ENCODE measurements at regions not wholly inside any gene's neighbourhood (a gene's known extent, or its start where the extent isn't known, plus 50 kb on each side); places are given as distances from the start of the nearest gene placed in this dataset.

DNA sequence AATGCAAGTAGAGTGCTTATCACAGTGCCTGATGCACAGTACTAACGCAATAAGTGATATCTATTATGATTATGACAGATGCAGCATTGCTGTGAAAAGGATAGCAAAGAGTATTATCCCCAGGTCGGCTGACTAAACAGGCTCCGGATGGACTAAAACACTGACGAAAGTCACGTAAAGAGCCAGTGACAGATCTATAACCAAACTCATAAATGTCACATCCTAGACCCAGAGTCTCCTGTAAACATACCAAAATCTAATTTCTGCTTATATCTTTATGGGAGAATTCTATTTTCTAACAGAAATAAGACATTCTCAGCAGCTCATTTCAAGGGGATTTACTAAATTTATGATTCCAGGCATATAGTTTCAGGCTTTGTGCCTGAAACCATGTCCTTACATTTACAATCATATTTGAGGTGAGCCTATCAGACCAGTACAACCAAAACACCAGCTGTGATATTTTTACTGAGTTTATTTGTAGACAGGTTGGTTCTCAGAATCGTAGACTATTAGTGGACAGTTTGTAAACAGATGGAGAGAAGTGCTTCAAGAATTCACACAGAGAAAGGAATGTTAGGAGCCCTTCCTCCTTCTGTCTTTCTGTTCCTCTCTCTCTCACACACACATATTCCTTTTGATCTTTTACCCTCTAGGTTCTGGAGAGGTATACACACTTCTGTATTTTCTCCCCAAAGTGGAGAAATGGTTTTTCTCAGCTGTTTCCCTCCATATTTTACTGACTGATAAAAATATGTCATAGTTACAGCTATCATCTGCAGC lies 52.4 kb upstream of the WDR26 start:
- DNase-seq (ENCODE audit: low read depth, low spot score): no peak

DNA sequence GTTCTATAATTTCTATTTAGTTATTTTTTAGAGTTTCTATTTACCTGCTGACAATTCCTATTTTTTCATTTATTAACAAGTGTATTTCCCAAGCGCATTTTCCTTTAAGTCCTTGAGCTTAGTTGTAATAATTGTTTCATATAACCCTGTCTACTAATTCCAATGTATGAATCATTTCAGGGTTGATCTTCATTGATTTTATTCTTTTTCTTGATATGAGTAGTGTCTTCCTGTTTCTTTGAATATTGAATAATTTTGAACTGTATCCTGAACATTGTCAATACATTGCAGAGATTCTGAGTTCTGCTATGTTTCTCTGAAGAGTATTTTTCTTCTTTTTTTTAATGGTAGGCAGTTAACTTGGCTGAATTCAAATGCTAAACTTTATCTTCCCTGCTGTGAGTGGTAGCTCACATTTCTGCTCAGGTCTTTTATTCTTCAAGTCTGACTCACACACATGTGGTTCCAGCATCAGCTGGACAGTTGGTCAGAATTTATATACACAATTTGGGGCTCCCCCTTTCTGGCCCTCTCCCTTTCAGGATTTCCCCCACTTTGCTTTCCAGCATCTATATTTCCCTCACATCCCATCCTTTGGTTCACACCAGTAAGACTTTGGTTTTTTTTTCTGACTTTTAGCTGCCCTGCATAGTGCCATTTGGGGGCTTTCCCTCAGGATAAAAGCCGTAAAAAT lies 54.4 kb upstream of the WDR26 start:
- no peak for DNase-seq (ENCODE audit: low read depth, low spot score)

DNA sequence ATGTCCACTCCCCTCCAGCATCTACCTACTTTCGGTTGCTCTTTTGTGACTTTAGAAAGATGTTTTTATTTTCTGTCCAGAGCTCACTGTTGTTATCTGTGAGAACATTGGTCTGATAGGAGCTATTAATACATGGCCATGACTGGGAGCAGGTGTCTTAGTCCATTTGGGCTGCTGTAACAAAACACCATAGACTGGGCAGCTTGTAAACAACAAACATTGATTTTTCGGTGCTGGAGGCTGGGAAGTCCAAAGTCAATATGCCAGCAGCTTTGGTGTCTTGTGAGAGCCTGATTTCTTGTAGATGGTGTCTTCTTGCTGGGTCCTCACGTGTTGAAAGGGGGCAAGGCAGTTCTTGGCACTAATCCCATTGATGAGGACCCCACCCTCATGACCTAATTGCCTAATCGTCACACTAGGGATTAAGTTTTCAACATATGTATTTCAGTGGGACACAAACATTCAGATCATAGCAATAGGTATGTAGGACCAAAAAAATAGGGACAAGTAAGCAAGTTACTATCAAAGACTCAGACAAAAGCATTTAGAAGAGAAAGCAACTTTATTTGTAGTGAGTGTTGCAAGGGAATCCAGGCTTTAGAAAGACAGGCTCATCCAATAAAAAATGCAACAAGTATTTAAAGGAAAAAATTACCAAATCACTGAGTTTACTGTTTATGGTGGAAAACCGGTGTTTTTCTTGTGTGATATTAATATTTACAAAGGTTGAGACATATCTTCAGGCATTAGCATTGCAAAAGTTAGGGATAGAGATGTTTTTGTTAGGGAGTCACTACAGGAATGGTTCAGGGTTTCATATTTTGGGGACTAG lies 55.2 kb upstream of the WDR26 start:
- DNase-seq (ENCODE audit: low read depth, low spot score): no peak

DNA sequence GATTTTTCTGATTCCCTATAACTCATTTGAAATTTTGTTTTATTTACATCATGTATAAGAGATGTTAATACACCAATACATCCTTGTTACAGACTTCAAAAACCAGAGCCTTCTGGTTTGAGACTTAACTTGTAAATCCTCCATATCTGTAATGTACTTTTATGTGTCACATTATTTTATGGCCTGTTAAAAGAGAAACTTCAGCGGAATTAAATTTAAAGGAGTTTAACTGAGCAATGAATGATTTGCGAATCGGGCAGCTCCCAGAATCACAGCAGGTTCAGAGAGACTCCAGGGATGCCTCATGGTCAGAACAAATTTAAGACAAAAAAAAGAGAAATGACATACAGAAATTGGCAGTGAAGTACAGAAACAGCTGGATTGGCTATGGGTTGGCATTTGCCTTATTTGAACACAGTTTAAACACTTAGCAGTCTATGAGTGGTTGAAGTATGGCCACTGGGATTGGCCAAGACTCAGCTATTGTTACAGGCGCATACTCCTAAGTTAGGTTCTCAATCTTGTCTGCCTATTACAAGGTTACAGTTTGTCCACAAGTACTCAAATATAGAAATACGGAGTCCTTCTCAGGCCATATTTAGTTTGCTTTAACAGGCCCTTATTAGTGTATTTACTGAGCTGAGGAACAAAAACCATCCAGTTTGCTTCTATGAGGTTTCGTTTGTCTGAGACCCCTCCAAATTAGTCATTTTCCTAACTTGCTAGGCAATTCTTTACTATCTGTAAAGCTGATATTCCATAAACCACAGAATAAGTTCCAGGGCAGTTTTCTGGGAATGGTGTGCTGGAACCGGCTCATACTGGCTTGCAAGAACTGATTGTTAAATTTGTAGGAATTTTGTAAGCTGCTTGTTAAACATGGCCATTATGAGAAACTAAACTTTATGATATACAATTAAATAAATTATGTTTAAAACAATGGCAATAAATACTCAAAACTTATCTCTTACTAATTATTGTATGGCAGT lies 56.2 kb upstream of the WDR26 start:
- no peak for DNase-seq (ENCODE audit: low read depth, low spot score)

DNA sequence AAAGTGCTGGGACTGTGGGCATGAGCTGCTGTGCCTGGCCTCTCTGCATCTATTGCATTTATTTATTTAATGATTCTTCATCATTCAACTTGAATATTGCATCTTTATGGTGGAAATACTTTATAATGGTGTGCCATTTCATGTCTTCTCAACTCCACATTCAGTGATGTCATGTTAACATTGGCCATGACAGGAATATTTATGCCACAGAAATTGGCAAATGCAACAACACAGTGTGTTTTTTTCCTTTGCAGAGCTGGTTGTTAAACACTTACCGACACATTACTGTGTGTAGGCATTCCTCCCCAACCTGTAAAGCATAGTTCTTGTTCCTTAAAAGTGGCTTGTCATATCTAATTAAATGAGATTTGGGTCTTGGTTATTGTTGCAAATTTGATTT lies 57.4 kb upstream of the WDR26 start:
- no peak for DNase-seq (ENCODE audit: low read depth, low spot score)

DNA sequence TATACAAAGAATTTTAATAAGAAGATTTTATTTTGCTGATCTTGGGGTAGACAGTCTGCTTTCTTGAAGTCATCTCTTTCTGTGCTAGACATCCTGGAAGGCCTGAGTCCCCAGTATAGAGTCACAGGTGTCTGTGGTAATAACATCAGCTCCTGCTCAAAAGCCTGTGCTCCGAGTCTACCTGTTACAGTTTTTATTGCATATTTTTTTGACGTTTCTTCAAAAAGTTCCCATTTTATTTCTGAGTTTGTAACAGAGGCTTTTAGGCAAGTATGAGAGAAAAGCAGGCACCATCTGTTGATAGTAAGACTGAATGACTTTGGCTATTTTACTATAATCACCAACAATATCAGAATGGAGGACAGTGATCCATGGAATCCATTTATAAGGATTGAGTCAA lies 58.0 kb upstream of the WDR26 start:
- no peak for DNase-seq (ENCODE audit: low read depth, low spot score)

DNA sequence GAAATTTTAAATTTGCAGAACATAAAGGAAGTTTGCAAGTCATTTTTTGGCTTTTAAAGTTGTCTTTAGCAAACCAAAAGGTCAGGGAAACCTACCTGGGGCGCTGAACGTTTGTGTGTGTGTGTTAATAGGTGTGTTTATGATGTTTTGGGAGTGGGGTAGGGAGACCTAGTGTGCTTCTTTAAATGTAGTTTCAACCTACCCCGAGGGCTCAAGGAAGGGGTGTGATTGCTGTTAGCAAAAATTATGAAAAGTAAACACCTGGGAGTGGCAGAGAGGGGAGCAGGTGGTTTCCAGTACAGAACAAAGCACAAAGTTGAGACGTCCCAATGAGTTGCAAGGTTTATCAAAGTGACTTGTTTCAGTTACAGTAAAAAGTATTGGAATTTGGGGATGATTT lies 58.7 kb upstream of the WDR26 start:
- no peak for DNase-seq (ENCODE audit: low read depth, low spot score)

DNA sequence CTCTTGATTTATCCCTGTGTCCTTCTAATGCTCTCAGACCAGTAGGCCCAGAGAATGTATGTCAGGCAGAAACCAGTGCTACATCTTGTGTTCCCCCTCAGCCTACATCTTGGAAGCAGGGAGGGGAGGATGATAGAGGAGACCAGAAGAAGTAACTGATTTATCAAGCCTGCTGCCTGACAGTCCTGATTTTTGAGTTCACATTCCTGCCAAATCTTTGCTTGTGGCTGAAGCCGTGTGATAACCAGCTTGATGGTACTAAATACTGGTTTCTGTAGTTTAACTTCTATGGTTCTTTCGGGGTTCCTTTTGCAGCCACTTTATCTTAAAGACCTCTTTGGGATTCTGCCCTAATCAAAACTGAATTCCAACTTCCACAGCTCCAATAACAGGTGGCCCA lies 59.7 kb upstream of the WDR26 start:
- DNase-seq (ENCODE audit: low read depth, low spot score): no peak

DNA sequence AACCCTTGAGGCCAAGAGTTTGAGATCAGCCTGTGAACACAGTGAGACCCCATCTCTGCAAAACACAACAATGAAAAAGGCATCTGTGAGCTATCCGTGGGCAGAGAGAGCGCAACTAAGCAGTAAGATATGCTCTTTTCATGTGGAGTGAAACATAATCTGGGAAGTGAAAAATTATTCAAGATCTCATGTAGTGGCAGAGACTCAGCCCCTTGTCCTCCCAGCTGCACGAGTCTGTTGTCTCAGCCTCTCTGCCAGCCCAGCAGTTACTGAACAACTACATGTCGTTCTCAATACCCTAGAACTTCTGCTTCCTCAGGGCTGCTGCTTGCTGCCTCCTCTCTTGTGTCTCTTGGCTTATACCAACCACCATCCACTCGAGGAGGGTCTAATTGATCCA lies 61.3 kb upstream of the WDR26 start:
- no peak for DNase-seq (ENCODE audit: low read depth, low spot score)

DNA sequence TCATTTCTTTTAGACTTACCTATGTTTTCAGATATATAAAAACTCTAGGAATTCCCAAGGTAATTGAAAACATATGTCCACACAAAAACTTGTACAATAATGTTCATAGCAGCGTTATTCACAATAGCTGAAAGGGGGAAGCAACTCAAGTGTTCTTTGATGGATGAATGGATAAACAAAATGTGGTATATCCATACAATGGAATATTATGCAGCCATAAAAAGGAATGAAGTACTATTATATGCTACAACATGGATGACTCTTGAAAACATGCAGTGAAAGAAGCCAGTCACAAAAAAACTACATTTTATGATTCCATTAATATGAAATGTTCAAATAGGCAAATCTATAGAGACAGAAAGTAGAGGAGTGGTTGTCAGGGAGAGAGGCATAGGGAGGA lies 62.2 kb upstream of the WDR26 start:
- no peak for DNase-seq (ENCODE audit: low read depth, low spot score)

DNA sequence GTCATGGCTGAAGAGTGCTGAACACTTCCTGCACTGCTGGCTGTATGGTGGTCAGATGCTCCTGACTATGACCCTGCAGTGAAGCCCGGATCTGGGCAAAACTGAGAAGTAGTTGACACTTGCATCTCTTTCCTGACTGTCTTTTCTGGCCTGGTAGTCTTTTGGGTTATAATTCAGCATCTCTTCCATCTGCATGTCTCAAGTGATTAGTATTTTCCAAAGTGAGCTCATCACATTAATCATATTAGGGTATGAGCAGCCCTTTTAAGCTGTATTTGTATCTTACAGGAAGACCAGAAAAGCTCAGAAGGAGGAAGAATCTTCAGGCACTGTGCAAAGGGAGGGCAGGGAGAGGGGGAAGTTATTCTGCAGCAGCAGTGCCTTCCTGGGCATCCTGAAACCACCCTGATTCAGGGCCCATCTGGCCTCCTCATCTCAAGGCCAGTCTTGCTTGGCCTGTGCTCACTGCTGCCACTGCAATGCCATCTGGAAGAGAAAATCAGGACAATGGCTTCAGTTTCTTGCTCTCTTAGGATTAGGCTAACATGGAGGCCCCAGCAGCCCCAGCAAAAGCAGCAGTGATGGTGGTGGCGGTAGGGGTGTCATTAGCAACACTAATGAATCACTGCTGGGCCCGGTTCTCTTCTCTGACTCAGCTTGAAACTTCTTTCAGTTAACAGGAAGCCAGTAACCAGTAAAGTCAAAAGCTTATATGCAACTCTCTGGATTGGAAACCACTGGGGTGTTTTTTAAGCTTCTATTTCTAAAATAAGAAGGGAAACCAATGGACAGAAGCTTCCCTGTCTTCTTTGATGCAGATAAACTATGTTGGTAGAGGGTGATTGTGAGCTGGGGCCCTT lies 63.3 kb upstream of the WDR26 start:
- no peak for DNase-seq (ENCODE audit: low read depth, low spot score)

DNA sequence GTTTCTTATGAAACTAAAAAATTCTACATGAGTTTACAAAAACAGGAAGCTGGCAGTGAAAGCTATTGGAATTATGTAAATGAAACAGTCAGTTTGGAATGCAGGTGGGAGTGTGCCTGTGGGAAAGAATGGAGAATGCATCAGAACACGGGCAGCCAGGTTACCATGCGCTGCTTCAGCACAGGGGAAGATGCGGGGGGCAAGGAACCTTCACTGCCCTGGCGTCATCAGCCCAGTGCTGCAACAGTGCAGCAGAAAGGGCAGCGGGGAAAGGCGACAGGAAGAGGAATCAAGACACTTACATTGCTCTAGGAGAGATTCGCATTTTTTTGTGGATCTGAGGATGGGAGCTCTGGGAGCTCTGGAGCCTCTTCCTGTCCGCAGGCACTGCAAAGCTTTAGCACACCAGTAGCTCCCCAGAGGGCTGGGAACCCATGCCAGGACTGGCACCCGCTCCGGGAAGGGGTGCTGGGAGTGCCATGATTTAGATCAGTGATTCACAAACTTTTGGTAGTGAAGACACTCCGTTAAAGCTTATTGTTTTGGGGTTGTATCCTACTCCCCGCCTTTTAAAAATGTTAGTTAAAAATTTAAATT lies 64.1 kb upstream of the WDR26 start:
- DNase-seq (ENCODE audit: low read depth, low spot score): no peak

DNA sequence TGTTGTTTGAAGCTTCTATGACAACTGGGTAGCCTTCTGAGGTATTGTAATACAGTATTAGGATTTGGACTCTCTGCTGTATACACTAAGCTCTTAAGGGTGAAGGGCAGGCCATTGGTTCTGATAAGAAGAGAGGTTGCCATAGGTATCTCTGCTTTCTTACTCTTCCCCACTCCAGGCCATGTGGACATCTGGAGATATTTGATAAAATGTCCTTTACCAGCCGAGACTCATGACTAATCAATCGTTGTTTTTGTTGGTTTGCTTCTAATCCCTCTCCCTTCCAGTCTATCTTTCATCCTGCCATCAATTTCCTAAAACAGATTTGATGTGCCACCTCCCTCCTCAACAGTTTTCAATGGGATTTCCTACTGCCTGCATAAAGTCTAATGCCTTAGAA lies 64.6 kb upstream of the WDR26 start:
- DNase-seq (ENCODE audit: low read depth, low spot score): no peak

DNA sequence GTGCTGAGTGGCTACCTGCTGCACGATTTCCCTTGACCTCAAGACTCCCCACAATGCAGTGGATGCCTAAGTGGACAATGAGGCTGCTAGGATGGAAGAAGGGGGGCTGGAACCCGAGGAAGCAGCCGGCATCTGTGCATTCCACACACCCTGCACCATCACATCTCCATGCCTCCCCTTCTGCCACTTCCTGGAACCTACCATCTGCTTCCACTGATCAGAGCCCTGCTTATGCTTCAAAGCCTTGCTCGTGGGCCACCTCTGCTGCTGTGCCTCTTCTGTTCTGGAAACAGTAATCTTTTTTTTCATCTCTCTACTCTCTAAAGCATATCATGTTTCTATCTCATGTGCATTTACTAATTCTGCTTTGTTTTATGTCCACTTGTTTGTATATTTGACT lies 66.2 kb upstream of the WDR26 start:
- no peak for DNase-seq (ENCODE audit: low read depth, low spot score)

DNA sequence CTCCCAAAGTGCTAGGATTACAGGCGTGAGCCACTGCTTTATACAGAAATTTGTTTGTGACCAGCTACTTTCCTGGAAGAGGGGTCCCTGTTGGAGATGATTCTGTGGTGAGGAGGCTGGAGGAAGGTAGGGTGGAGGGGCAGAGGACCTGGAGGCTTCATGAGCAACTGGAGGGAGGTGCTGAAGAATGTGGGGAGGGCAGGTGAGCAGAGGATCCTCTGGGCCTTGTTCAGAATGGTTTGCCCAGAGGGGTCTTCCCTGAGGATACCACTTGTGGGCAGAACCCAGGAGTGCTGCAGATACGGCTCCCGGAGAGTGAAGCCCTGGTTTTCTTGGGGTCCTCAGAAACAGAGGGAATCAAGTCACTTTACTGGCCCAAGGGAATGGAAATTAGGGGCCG lies 67.2 kb upstream of the WDR26 start:
- DNase-seq (ENCODE audit: low read depth, low spot score): no peak

DNA sequence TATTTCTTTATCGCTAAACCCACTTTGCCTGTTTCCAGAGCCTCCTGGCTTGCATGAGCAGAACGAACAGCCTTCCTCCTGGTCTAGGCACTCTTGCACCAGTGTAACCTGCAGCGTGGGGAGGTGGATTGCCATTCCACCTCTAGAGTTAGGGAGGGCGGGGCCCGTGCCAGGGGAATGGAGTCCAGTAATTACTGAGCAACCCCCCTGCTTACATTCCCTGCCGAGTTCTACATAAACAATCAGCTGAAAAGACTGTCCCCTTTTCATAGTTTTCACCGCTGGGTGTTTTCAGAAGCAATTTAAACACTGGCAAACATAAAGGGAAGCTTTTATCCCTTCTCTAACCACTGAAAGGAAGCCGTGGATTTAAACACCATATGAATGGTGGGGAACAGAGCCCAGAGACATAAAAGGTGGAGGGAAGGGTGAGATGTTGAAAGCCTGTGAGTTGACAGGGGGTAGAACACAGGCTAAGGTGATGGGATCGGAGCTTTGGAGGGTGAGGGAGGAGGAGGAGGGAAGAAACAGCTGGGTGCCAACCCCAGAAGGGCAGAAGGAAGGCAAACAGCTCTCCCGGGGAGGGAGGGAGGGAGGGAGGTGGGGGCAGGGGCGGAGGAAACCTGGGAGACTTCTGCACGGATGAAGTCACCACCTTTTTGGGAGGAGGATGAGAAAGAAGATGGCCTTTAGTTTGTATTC lies 68.0 kb upstream of the WDR26 start:
- no peak for DNase-seq (ENCODE audit: low read depth, low spot score)

DNA sequence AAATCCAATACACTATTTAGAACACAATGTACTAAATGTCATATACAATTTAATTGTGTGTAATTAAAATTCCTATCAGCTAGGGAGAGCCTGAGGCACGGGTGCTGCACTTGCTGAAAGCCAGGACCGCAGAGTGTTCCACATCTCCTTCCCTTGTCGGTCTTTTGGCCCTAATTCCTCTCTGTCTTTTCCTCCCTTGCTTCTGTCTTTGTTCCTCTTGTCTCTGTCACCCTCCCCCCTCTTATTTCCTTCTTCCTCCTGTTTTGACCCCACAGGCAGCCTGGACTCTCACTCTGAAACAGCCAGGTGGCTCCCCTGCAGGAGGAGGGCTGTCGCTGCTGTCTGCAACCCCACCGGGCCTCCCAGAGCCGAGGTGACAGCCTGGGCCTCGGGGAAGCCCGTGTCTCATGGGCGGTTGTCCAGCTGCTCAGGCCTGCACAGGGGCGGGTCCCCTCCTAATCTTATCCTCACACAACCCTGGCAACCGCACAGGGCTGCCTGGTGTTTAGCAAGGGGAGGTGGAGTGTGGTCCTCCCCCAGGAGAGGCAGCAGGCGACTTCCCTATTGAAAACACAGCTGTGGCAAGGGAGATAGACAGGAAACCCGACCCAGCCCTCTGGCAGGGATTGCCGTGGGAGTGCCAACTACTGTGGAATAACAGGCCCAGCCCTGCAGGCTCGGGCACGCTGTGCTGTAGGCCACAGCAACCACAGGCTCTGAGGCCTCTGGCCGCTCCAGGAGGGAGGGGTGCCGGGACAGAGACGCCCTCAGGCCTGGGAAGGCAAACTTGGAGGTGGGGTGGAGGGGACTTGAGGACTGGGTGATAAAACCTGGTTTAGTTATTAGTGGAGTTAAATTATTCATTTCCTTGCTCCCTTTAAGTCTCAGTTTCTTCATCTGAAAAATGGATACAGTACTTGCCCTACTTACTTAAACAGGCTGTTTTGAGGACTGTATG lies 68.8 kb upstream of the WDR26 start:
- DNase-seq (ENCODE audit: low read depth, low spot score): peak; percentile 83
